GM12873 (cell line): ENCODE measurements at regions not wholly inside any gene's neighbourhood (a gene's known extent, or its start where the extent isn't known, plus 50 kb on each side); places are given as distances from the start of the nearest gene placed in this dataset.

Experiments used
- TF ChIP-seq, protein P1 (sequence below): IDR thresholded peaks from 2 replicates; pipeline ENCODE4 v1.5.1; 2012; ENCODE audit warnings: low read depth, mild to moderate bottlenecking, moderate library complexity, low read length, control low read depth; ENCODE audit not compliant: insufficient read depth; ENCODE audit errors: missing control alignments

DNA sequence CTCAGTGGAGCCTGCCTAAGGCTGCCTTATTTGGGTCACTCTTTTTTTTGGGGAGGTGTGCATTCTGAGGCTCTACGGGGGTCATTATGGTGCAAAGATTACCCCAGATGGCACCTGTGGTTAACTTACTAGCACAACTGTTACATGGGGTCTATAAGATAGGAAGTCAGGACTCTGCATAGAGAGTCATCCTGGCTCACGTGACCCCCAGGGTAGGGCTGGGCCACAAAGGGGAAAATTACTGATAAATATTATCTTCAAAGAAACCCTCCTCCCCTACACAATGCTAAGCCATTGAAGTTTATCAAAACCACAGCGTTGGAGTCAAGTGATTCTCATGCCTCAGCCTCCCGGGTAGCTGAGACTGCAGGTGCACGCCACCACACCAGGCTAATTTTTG lies 397.1 kb downstream of the MN1 start:
- TF ChIP-seq, protein P1, sequence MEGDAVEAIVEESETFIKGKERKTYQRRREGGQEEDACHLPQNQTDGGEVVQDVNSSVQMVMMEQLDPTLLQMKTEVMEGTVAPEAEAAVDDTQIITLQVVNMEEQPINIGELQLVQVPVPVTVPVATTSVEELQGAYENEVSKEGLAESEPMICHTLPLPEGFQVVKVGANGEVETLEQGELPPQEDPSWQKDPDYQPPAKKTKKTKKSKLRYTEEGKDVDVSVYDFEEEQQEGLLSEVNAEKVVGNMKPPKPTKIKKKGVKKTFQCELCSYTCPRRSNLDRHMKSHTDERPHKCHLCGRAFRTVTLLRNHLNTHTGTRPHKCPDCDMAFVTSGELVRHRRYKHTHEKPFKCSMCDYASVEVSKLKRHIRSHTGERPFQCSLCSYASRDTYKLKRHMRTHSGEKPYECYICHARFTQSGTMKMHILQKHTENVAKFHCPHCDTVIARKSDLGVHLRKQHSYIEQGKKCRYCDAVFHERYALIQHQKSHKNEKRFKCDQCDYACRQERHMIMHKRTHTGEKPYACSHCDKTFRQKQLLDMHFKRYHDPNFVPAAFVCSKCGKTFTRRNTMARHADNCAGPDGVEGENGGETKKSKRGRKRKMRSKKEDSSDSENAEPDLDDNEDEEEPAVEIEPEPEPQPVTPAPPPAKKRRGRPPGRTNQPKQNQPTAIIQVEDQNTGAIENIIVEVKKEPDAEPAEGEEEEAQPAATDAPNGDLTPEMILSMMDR = no peak

DNA sequence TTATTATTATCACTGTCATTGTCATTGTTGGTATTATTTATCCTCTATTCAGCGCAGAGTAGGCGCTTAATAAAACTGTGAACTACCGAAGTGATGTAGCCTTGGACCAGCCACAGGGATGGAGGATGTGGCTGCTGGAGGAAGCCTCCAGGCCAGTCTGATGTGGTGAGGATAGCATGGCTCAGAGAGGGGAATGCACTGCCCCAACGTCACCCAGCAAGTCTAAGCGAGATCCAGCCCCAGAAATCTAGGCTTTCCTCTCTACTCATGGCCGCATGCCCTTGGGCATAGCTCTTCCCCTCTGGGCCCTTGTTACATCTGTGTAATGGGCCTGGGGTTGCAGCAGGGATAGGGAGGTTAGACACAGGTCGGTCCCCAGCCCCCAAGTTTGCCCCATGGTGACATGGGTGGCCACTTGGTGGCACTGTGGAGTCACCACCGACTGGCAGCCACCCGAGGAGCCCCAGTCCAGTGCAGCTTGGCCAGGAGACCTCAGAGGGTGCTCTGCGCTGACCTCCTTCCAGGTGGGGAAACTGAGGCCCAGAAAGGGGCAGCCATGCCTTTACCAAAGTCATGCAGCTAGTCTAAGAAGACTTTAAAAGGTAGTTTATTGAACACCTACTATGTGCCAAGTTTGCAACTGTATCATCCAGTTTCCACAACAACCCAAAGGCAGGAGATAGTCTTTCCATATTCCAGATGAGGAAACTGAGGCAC lies 395.7 kb downstream of the MN1 start:
- TF ChIP-seq, protein P1 = peak; percentile 75

DNA sequence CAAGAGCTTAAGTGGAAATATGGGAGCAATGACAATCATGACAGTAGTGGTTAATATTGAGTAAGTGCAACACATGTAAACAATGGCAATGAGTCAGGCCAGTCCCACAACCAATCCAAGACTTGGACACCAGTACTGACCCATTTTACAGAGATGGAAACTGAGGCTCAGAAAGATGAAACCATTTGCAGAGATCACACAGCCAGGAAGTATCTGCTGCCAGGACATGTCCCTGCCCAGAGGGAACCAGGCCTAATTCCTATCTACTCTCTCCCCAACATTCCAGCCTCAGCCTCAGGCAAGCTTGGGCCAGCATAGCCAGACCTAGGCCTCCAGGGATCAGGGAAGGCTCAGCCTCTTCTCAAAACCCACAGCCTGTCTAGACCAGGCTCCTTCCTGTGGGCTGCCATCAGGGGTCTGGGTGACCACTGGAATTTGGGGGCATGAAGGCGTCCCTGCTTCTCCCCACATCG lies 395.1 kb downstream of the MN1 start:
- TF ChIP-seq, protein P1 = no peak

DNA sequence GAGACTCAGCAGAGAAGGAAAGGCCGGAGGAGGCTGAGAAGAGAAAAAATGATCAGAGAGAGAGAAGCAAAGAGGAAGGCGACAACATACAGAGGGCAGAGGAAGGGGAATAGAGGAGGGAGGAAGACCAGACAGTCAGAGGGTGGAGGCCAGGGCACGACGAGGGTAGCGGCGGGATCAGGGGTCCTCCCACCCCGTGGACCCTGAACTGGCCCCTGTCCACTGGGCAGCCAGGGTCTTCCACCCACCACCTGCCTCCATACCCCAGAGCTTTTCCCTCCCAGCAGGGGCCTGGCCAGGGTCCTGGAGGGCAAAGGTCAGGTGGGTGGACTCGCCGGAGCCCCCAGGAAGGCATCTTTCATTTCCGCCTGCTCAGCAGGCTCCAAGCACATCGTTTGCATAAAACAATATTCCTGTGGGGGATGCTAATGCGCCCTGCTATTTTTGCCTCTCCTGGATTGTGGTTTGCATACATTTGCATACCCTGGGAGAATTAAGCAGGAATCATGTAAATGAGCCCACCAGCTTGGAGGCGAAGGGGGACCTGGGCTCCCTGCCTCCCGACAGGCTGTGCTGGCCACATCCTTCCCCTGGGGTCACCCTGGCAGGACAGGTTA lies 394.1 kb downstream of the MN1 start:
- TF ChIP-seq, protein P1 = no peak

DNA sequence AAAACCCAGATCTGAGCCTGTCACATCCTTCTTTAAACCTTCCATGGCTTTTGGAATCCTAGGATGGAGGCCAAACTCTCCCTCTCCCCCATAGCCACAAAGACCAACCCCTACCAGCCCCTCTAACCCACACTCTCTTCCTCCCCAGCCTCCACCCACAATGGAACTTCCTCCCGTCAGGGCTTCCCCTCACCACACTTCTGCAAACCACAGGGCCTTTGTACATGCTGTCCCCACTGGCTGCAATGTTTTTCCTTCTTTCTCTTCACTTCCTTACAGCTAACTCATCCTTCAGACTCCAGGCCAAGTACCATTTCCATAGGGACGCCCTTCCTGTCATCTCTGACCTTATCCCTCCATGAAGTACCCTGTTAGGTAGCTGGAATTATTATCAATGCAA lies 393.5 kb downstream of the MN1 start:
- TF ChIP-seq, protein P1 = no peak

DNA sequence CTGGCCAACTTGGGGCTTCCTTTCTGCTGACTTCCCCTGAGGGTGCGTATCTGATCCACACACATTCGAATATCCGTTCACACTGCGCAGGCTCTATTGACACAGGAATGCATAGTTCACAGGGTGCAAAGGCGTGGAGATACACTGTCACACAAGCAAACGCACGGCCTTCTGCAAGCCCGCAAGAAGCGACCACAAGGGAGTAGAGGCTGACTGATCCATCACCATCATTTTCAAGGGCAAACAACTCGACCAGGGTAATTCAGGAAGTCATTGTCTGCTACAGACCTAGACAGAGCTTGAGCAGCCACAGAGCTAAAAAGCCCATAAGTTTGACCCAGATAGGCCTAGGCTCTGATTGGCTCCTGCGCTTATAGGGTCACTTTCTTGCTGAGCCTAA lies 392.3 kb downstream of the MN1 start:
- TF ChIP-seq, protein P1 = no peak

DNA sequence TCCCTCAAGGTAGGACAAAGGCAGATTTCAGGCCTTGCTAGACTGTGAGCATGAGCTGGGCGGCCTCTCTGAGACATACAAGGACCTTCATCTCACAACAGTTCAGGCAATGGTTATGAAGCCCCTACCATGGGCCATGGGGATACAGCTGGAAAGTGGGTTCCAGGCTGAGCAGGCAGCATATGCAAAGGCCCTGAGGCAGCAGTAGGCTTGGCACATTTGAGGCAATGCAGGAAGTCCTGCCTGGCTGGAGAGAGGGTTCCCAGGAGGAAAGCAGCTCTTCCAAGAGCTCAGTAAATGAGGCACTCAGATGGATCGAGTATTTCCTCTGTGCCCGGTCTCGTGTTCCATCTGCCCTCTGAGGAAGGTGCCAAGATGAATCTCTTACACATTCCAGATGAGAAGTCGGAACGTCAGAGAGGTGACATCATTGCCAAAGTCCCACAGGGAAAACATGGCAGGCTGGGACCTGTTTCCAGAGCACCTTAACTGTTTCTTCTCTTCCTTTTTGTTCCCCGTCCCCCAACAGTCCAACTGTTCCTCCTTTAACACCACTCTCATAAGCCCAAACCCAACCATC lies 388.6 kb downstream of the MN1 start:
- TF ChIP-seq, protein P1 = no peak
